GM21619 (cell line): ENCODE measurements at regions not wholly inside any gene's neighbourhood (a gene's known extent, or its start where the extent isn't known, plus 50 kb on each side); places are given as distances from the start of the nearest gene placed in this dataset.
"Not testable (repeated sequence)": the region's sequence is repeated elsewhere in the genome, so short reads cannot be mapped to it uniquely, and the experiment has no call there.

ENCODE experiments used
- ATAC-seq: cut with Tn5 transposase; IDR thresholded peaks from one replicate; pipeline ENCODE4 v1.9.1; 2021; ENCODE audit not compliant: unreplicated experiment

- ATAC-seq: no peak
These were observed 614.1 kb downstream of the NUF2 start for GRCh38 chr1:163935738-163936374.

DNA sequence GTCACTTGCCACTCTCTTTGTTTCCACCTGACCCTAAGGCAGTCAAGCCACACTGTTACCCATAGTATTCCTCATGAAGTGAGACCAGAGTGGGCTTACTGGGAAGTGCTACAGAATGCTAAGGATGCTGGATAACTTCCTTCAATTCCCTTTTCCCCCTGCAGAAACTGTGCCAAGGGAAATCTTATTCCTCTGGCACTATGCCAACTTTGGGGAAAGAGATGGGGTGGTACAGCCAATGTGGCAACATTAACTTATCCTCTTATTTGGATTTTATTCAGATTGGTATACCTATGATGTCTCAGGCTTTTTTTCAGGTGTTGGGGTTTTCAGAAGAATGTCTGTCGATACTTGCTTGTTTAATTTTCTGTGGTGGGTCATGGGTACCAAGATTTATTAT, 599.4 kb upstream of the PBX1 start:
- ATAC-seq: no peak

GRCh38 chr1:163970151-163970550, 588.8 kb upstream of the PBX1 start:
- no peak for ATAC-seq

GRCh38 chr1:163970699-163971098, 588.3 kb upstream of the PBX1 start:
- ATAC-seq: no peak

GRCh38 chr1:163973586-163973985, 585.4 kb upstream of the PBX1 start:
- no peak for ATAC-seq

- ATAC-seq: no peak
These were observed 584.9 kb upstream of the PBX1 start for GRCh38 chr1:163974120-163974519.

DNA sequence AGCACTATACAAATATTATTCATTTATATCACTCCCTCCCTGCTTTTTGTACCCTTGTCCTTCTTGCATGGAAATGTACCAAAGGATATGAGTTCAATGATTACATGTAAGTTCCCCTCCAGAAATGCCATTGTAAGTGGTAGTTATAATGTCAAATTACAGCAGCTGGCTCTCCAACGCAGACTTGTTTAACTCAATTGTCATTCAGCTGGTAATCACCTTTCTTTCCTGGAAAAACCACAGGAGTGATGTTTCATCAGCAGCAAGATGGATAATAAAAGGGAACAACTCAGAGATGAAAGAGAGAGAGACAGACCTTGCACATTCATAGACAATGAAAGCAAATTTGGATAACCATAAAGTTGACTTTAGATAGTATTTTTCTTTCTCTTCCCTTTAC, 578.6 kb upstream of the PBX1 start:
- no peak for ATAC-seq

DNA sequence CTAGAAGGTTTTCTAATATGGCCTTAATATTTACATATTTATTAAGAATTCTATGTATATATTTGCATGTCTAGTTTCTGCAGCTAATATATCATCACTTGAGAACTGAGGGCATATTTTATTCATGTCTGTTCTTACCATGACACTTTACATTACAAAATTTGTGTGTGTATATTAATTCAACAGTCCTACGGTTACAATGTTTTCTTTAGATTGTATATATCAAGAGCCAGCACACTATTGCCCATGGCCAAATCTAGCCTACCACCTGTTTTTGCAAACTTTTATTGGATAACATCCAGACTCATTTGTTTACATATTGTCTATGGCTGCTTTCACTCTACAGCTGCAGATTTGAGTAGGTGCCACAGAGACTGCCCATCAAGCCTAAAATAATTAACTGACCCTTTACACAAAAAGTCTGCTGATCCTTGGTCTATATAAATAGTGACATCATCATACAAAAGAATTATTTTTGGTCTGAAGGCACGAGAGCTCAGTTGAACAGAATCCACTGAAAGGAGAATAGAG, 577.4 kb upstream of the PBX1 start:
- ATAC-seq: no peak

GRCh38 chr1:163983097-163983496, 575.9 kb upstream of the PBX1 start:
- ATAC-seq: no peak

GRCh38 chr1:163985700-163986099, 573.3 kb upstream of the PBX1 start:
- no peak for ATAC-seq

DNA sequence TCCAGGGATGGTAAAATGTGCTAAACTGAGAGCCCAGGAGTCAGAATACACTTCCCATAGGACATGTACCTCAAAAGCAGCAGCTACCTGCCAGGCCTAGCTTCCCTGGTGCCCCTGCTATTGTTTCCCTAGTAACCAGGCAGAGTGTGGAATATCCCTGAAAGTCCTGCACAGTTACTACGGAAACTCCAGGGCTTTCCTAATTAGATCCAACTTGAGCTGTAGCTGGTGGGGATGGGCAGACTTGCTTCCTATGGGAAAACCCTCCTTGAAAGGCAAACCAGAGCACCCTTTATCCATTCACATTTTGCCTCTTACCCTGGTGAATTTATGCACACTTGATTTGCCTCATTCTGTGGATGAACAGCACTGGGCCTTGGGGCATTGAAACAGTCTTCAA, 559.9 kb upstream of the PBX1 start:
- no peak for ATAC-seq

GRCh38 chr1:164006186-164006585, 552.8 kb upstream of the PBX1 start:
- not testable (repeated sequence) for ATAC-seq

GRCh38 chr1:164006621-164007020, 552.4 kb upstream of the PBX1 start:
- ATAC-seq: no peak

DNA sequence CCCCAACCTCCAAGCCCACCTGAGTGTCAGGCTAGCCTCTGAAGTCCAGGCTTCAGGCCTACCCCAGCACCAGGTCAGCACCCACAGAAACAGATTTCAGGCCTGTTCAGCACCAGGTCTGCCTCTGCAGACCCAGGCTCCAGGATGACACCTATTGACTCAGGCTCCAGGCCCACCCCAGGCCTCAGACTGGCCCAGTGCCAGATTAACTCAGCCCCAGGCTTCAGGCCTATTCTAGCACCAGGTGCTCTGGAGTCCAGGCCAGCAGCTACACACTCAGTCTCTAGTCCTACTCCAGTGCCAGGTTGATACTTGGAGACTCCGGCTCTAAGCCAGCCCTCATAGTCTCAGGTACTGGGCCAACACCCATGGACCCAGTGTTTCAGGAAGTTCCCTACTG, 541.7 kb upstream of the PBX1 start:
- ATAC-seq: no peak

- ATAC-seq: no peak
These were observed 538.6 kb upstream of the PBX1 start for GRCh38 chr1:164020391-164020790.

- ATAC-seq: no peak
These were observed 537.2 kb upstream of the PBX1 start for GRCh38 chr1:164021813-164022212.

DNA sequence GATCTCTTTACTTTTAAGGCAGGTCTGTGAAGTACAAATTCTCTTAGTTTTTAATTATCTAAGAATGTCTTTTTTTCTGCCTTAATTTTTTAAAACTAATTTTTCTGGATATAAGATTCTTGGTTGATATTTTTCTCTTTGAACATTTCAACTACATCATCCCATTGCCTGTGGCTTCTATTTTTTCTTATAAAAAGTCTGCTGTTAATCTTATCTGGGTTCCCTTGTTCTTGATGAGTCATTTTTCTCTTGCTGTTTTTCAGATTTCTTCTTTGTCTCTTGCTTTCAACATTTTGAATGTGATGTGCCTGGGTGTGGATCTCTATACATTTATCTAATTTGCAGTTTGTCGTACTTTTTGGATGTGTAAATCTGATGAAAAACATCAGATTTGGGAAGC, 525.2 kb upstream of the PBX1 start:
- ATAC-seq: no peak

GRCh38 chr1:164040754-164041153, 518.2 kb upstream of the PBX1 start:
- ATAC-seq: no peak

DNA sequence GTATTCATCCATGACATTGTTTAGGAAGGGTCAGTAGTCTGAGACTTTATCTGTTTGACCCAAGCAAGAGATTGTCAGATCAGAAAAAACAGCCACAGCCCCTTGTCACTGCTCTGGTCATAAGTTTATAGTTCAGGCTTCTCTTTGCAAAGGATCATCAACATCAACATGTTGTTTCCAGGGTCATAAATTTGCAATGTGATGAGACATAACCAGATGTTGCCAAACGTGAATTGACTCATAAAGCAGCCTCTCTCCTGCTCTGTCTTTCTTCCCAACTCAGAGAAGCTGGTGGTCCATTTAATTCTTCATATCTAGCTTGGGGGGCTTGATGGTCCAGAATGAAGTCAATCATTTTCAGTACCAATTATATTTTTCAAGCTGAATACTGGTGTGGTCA, 507.2 kb upstream of the PBX1 start:
- no peak for ATAC-seq

- no peak for ATAC-seq
These were observed 504.7 kb upstream of the PBX1 start for GRCh38 chr1:164054331-164054730.

GRCh38 chr1:164058198-164058597, 500.8 kb upstream of the PBX1 start:
- ATAC-seq: no peak

GRCh38 chr1:164061528-164061927, 497.5 kb upstream of the PBX1 start:
- ATAC-seq: no peak

DNA sequence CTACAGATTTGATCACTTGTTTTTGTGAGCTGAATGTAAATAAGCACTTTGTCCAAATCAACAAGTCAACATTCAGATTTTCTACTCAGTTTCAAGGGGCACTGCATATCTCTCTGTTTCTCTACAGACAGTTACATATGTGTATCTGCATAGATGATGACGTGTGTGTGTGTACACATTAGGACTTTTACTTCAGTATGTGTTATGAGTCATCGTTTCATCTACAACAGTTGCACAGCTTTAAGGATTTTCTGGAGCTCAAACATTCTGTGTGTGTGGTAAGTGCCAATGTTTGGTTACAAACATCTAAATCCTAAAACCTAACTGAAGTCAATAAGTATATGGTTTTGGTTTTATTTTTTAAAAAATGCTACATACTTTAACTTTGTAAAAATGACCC, 494.5 kb upstream of the PBX1 start:
- no peak for ATAC-seq
